ENCODE measurements at regions not wholly inside any gene's neighbourhood (a gene's known extent, or its start where the extent isn't known, plus 50 kb on each side); places are given as distances from the start of the nearest gene placed in this dataset.
A peak's percentile ranks its signal among the peaks of the same experiment; 100 is the strongest.

DNA sequence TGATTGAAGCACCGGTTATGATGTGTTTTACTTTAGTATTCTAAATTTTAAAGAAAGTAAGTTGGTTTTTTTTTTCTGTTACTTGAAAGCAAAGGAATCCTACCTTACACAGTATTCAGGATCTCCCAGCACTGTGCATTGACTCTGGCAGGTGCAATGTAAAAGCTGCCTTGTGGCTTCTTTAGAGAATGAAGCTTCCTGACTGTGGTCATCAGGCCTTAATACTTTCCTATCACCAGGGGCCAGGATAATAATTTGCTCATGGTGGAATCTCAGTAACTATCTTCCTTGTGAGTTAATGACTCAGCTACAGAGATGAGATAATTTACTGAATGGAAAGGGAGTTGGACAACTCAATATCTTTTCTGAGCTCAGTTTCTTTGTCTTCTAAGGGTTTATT is 435.5 kb upstream of the ZNF608 start:
- H3K4me3 Mint-ChIP-seq: no peak overlapping the region
- no peaks in the 10 kb centered on the region for H3K4me1 Mint-ChIP-seq (ENCODE audit: low read depth)
- H3K27me3 Mint-ChIP-seq (ENCODE audit: low read depth): no peaks in the 10 kb centered on the region
- H3K36me3 Mint-ChIP-seq (ENCODE audit: low read depth): no peaks in the 10 kb centered on the region
- no peaks in the 10 kb centered on the region for H3K9me3 Mint-ChIP-seq
- H3K27ac Mint-ChIP-seq: no peak overlapping the region

DNA sequence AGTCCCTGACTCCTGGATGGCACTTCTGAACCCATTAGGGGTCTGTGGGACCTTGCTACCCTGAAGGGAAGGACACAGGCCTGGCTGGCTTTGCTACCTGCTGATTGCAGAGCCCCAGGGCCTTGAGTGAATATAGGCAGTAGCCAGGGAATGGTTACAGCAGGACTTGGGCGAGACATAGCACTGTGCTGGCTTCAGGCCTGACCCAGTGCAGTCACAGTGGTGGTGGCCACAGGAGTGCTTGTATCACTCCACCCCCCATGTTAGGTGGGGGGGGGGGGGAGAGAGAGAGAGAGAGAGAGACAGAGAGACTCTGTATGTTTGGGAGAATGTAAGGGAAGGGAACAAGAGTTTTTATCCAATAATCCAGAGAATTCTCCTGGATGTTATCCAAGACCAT is 439.3 kb upstream of the ZNF608 start:
- Mint-ChIP-seq H3K4me1 (ENCODE audit: low read depth) (no peaks in the 10 kb centered on the region), H3K27me3 (ENCODE audit: low read depth) (no peaks in the 10 kb centered on the region), H3K9me3 (no peaks in the 10 kb centered on the region), H3K36me3 (ENCODE audit: low read depth) (no peaks in the 10 kb centered on the region), H3K4me3 (no peak overlapping the region), H3K27ac (no peak overlapping the region)

DNA sequence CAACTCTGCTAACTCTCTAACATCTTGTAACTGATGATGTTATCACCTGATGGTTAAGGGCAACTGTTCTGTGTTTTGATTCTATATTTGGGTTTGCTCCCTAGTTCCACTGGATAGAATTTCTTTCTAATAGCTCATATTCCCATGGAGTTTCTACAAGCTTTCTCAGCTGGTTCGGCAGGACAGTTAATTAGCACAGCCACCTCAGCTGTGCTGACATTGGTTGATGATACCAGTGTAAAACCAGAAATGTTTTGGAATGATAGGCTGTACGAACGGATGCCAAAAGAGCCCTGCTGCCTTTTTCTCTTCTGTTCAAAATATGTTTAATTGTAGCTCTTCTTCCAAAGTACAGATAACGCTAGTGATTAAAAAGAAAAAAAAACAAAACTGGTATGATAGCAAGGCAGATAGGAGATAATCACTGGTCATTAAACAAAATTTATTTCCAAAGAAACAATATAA is 440.5 kb upstream of the ZNF608 start:
- H3K36me3 Mint-ChIP-seq (ENCODE audit: low read depth): no peaks in the 10 kb centered on the region
- H3K27ac Mint-ChIP-seq: no peak overlapping the region
- no peak overlapping the region for H3K4me3 Mint-ChIP-seq
- H3K27me3 Mint-ChIP-seq (ENCODE audit: low read depth): no peaks in the 10 kb centered on the region
- H3K4me1 Mint-ChIP-seq (ENCODE audit: low read depth): no peaks in the 10 kb centered on the region
- no peaks in the 10 kb centered on the region for H3K9me3 Mint-ChIP-seq

DNA sequence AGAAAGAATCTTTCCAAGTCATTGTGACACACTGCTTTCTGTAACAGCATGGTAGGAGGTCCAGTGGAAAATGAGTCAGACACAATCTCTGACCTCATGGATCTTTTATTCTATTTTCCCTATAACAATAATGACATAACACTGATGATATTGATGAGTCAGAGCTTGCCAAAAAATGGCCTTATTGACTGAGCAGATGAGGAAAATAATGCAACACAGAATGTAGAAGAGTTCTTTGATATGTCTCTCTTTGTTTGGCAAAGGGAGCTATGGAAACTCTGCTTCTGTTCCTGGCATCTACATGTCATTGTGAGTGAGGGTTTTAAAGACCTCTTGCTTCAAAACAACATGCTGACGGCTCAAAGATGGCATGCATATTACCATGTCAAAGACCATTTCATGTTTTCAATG is 443.1 kb upstream of the ZNF608 start:
- H3K9me3 Mint-ChIP-seq: no peaks in the 10 kb centered on the region
- H3K27ac Mint-ChIP-seq: no peak overlapping the region
- no peaks in the 10 kb centered on the region for H3K36me3 Mint-ChIP-seq (ENCODE audit: low read depth)
- H3K27me3 Mint-ChIP-seq (ENCODE audit: low read depth): no peaks in the 10 kb centered on the region
- no peak overlapping the region for H3K4me3 Mint-ChIP-seq
- H3K4me1 Mint-ChIP-seq (ENCODE audit: low read depth): no peaks in the 10 kb centered on the region

DNA sequence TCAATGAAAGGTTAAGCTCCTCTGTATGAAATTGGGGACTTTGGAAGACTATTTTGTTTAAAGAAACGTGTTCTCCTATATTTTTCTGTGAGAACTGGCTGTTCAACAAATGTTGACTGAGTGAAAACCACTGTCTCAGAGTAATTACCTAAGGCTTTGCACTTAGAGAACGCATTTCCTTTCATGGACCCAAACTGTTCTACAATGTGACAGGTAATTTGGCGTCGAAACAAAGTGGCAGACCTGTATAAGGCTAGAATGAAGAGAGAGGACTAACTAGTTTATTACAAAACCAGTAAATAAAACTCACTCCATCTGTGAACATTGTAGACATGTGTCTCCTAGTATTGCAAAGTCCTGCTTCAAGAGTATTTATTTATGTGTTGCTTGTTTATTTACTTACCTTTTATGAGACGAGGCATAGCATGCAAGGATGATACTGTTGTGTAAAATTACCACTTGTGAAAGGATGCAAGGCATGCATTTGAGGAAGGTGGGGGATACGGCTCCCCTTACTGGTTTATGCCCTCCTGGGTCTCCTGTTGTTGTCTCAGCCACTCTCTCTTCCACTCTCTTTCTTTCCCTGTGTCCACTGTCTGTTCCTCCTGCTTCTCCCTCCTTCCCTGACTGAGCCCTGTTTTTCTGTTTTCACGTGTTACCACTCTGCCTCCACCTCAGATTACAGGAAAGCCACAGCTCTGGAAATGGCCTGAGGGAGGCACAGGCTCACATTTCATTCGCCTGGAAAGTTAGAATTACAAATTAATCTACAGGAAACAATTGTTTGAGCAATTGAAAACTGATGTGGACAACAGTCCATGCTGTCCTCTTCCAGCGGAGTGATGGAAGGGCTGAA is 444.0 kb upstream of the ZNF608 start:
- Mint-ChIP-seq H3K4me1 (ENCODE audit: low read depth) (no peaks in the 10 kb centered on the region), H3K4me3 (no peak overlapping the region), H3K27ac (no peak overlapping the region), H3K36me3 (ENCODE audit: low read depth) (no peaks in the 10 kb centered on the region), H3K27me3 (ENCODE audit: low read depth) (no peaks in the 10 kb centered on the region), H3K9me3 (no peaks in the 10 kb centered on the region)

DNA sequence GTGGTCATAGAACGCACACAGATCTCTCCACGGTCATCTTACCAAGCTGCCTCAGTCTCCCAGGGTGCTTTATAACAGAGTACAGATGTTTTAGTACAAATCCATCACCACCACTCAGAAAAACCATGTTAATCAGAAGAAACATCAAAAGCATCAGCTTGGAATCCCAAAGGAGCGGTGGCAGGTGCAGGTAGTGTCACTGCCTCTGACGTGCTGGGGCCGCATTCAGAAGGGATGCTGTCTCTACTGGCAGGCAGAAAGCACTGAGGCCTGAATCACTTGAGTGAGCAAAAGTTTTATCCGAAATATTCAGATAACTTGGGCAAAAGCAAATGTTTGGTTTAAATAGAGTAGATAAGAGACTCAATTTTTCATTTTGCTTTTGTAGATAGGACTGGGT is 448.4 kb upstream of the ZNF608 start:
- Mint-ChIP-seq H3K27ac (no peak overlapping the region), H3K27me3 (ENCODE audit: low read depth) (no peaks in the 10 kb centered on the region), H3K4me1 (ENCODE audit: low read depth) (no peaks in the 10 kb centered on the region), H3K36me3 (ENCODE audit: low read depth) (no peaks in the 10 kb centered on the region), H3K9me3 (no peaks in the 10 kb centered on the region), H3K4me3 (no peak overlapping the region)

DNA sequence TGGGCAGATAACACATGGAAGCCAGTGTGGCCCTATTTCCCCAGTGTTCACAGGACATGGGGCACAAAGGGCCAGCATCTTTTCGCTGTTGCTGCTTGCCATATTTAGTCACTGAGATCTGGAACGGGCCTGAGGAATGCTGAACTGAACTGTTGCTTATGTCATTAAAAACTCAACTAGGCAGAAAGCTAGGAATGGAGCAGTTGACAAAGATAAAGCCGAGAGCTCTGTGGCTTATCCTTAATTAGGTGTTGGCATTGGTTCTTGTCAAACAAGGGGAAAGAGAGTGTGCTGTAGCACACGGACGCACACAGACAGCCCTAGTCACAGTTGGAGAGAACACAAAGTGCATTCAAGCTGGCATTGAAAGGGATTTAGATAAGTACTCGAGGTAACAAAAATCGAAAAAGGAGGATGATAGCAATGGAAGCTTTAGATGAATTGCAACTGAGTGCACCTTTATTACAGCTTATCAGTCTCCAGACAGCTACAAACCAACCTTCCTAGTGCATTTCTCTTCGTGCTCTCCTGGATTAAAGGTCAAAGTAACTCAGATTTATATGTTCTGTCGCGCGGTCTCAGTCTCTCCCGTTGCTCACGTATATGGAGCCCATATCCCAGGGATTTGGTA is 450.2 kb upstream of the ZNF608 start:
- Mint-ChIP-seq H3K9me3 (no peaks in the 10 kb centered on the region), H3K4me3 (no peak overlapping the region), H3K27ac (no peak overlapping the region), H3K27me3 (ENCODE audit: low read depth) (no peaks in the 10 kb centered on the region), H3K4me1 (ENCODE audit: low read depth) (no peaks in the 10 kb centered on the region), H3K36me3 (ENCODE audit: low read depth) (no peaks in the 10 kb centered on the region)

DNA sequence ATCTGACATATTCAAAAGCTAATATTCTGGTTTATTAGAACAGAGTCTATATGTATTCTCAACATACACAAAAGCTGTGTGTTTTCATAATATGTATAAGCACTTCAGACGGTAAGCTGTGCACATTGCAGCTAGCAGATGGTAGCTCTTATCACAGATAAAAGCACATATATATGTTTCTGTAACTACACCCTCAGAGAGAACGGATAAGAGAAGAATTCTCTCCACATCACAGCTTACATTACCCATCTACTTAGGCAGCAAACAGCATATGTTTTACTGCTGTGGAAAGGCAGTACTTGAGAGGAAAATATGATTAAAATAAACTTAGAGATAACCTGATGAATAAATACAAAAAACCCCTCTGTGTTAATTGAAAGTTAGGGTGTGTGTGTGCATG is 450.9 kb upstream of the ZNF608 start:
- H3K27me3 Mint-ChIP-seq (ENCODE audit: low read depth): no peaks in the 10 kb centered on the region
- no peak overlapping the region for H3K4me3 Mint-ChIP-seq
- no peak overlapping the region for H3K27ac Mint-ChIP-seq
- H3K36me3 Mint-ChIP-seq (ENCODE audit: low read depth): no peaks in the 10 kb centered on the region
- H3K9me3 Mint-ChIP-seq: no peaks in the 10 kb centered on the region
- no peaks in the 10 kb centered on the region for H3K4me1 Mint-ChIP-seq (ENCODE audit: low read depth)

DNA sequence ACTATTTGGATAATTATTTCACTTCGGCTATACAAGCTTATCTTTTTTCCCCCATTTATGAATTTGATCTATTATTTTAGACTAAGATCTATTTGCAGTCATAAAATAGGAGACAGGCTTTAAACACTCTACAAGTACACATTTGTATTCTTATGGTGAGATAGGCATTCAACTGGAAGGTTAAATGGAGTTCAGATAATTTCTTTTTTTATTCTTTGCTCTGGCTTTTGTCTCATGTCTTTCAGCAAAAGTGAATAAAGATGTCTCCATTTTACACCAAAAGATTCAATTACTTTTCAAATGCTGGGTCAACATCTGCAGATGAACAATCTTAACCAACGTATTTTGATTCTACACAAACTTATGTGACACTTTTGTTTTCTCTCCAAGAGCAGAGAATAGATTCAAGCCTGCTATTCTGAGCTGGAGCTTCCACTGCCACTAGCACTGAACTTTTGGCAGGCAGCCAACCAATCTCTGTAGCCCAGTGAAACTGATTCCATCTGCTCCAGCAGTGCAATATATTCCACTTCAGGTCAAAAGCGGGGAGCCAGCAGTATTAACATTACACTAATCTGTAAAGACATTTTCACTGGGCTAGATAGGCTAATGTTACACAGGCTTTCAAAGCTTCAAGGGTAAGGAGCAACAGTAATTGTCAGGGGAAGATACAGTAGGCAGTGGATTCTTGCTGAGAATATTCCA is 452.0 kb upstream of the ZNF608 start:
- no peak overlapping the region for H3K4me3 Mint-ChIP-seq
- no peaks in the 10 kb centered on the region for H3K9me3 Mint-ChIP-seq
- no peak overlapping the region for H3K27ac Mint-ChIP-seq
- no peaks in the 10 kb centered on the region for H3K27me3 Mint-ChIP-seq (ENCODE audit: low read depth)
- H3K36me3 Mint-ChIP-seq (ENCODE audit: low read depth): no peaks in the 10 kb centered on the region
- H3K4me1 Mint-ChIP-seq (ENCODE audit: low read depth): no peaks in the 10 kb centered on the region

DNA sequence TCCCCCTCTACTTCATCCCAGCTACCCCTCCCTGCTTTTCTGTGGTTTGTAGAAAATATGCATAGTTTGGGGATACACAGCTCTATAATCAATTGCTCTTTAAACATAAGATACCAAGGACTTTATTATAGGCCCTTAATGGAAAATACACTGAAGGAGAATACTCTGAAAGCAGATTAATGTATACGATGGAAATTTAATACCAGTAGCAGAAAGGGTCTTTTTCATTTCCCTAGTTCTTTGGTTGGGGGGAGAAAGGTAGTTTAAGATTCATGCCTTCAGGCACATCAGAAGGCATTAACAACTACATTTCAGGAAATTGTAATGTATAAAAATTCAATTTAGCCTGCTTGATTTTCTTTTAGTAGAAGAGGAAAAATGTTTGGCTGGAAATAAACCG is 452.9 kb upstream of the ZNF608 start:
- Mint-ChIP-seq H3K9me3 (peaks cover 3% of the 10 kb centered on the region), H3K36me3 (ENCODE audit: low read depth) (no peaks in the 10 kb centered on the region), H3K27ac (no peak overlapping the region), H3K27me3 (ENCODE audit: low read depth) (no peaks in the 10 kb centered on the region), H3K4me3 (no peak overlapping the region), H3K4me1 (ENCODE audit: low read depth) (no peaks in the 10 kb centered on the region)

DNA sequence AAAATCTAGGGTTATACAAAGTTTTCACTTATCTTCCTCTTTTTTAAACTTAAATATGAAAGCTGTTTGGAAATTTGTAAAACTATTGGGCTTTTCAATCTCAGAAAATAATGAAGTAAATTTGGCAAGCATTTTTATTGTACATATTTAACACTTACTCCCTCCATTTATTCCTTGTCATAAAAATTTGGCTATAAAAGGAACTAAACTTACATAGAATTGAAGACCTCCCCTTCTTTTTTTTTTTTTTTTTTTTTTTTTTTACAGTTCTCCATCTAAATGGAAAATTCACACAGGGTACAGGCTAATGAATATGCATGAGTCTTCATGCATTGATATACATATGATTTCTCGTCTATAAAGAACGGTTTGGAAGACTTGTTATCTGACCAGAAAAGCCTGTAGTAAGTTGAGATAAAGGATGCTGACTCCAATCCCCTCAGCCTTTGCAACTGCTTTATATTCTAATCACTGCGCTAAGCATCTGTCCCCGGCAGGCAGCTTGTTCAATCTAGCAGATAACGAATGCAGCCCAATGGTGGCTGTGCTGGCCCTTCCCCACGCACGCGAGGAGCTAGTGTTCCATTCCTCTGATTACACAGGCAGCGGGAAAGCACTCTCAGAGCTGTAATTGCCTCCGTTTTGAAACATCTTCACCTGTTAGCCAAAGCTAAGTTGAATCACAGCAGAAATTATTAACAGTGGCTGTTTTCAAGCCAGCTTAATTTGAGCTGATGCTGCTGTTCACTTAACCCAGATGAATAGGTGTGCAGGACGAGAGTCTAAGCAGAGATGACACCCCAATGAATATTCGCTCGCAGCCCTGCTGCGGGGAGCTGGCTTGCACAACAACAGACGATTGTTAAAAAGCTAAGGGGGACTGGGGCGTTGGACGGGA is 453.8 kb upstream of the ZNF608 start:
- peak overlapping the region; percentile 33 for H3K4me3 Mint-ChIP-seq
- H3K9me3 Mint-ChIP-seq: peaks cover 3% of the 10 kb centered on the region
- H3K36me3 Mint-ChIP-seq (ENCODE audit: low read depth): no peaks in the 10 kb centered on the region
- no peak overlapping the region for H3K27ac Mint-ChIP-seq
- H3K4me1 Mint-ChIP-seq (ENCODE audit: low read depth): no peaks in the 10 kb centered on the region
- H3K27me3 Mint-ChIP-seq (ENCODE audit: low read depth): no peaks in the 10 kb centered on the region

DNA sequence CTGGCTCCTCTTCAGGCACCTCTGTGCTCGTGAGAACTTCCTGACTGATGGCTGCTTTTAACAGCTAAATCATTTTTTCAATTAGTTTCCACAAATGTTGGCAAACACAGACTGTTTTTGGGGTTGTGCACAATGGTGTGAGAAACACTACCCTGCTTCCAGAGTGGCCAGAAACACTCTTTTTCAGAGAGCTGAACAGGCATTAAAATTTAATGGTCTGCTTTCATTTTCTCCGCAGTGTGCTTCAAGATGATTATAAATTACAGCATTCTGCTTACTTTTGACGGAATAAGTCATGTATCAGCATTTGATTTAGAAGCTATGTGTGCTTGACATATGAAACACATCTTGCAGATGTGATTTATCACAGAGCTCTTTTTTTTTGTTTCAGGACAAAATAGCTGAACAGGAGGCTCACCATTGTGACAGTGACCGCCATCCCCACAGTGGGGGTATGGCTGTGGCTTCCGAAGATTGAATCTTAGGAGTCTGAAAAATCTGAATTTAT is 454.5 kb upstream of the ZNF608 start:
- no peaks in the 10 kb centered on the region for H3K4me1 Mint-ChIP-seq (ENCODE audit: low read depth)
- H3K27me3 Mint-ChIP-seq (ENCODE audit: low read depth): no peaks in the 10 kb centered on the region
- no peaks in the 10 kb centered on the region for H3K36me3 Mint-ChIP-seq (ENCODE audit: low read depth)
- no peak overlapping the region for H3K4me3 Mint-ChIP-seq
- H3K27ac Mint-ChIP-seq: no peak overlapping the region
- H3K9me3 Mint-ChIP-seq: peaks cover 6% of the 10 kb centered on the region

DNA sequence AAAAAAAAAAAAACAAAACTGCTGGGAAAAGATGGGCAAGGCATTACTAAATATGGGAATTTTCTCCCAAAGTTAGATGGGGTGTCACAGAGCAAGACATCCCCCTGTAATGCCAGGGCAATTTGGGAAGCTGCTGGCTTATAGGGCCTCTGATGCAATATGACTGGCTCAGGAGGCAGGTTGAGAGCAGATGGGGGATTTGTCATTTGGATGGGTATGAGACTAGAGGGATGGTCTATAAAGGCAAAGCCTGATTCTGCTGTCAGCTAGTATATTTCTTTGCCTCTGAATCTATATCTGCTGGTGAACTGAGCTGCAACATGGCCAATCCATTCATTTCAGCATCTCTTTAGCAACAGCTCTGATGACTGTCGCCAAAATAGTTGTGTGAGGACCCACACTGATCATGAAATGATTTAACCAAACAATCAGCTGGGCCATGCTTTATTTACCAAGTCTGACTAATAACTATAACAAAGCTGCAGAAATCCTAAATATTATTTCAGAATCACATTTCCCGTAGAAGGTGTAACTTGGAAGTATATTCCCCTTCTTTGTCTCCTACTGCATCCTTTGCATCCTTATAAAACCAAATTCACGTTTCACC is 455.1 kb upstream of the ZNF608 start:
- no peaks in the 10 kb centered on the region for H3K36me3 Mint-ChIP-seq (ENCODE audit: low read depth)
- no peaks in the 10 kb centered on the region for H3K4me1 Mint-ChIP-seq (ENCODE audit: low read depth)

DNA sequence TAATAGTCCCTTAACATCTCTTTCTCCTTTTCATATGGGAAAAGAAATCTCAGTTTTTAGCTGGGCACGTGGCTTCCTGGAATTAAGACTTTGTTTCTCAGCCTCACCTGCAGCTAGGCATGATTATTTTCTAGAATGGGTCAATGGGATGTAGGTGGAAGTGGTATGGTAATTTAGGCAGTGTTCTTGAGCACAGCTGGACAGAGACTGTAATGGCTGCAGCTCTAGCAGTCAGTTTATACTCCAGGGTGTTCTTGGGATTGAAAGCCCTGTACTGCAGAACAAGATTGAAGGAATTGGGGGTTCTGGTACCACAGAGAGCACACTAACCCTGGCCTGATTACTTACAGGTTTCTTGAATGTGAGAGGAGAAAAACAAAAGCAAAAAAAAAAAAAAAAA is 455.9 kb upstream of the ZNF608 start:
- Mint-ChIP-seq H3K4me3 (no peak overlapping the region), H3K4me1 (ENCODE audit: low read depth) (no peaks in the 10 kb centered on the region), H3K27me3 (ENCODE audit: low read depth) (no peaks in the 10 kb centered on the region), H3K9me3 (peaks cover 6% of the 10 kb centered on the region), H3K36me3 (ENCODE audit: low read depth) (no peaks in the 10 kb centered on the region), H3K27ac (no peak overlapping the region)

More for the DNA sequence above, 455.1 kb upstream of the ZNF608 start:
- Mint-ChIP-seq H3K27ac (no peak overlapping the region), H3K4me3 (no peak overlapping the region), H3K27me3 (ENCODE audit: low read depth) (no peaks in the 10 kb centered on the region), H3K9me3 (peaks cover 6% of the 10 kb centered on the region)
